HepG2 (cell line): ENCODE measurements at regions not wholly inside any gene's neighbourhood (a gene's known extent, or its start where the extent isn't known, plus 50 kb on each side); places are given as distances from the start of the nearest gene placed in this dataset.
A peak's percentile ranks its signal among the peaks of the same experiment; 100 is the strongest.

Source experiments
- ATAC-seq: fragments of 200-7000 bp; cut with Tn5 transposase; 3 replicates; pipeline ENCODE4 v1.9.1; 2020; ENCODE audit warnings: mild to moderate bottlenecking, moderate library complexity
- BruUV-seq: library from RNA; stranded (reverse); fragments of 400-500 nt; replicated peaks from 2 replicates; lab custom pipeline; 2021; lab: Mats Ljungman, UMichigan
- CTCF ChIA-PET: fragments of 300-600 bp; formaldehyde crosslinking; extraction: SDS; loops from one replicate; lab custom pipeline; 2021; ENCODE audit warnings: low total read pairs, inconsistent platforms, low intra/inter-chr PET ratio; lab: Yijun Ruan, JAX
- POLR2A ChIA-PET: fragments of 350-600 bp; sonication (Branson Sonifier 250); formaldehyde crosslinking; loops from one replicate; lab custom pipeline; 2020; ENCODE audit warnings: antibody characterized with exemption, inconsistent platforms; lab: Yijun Ruan, JAX
- DNase-seq: peaks from one replicate; pipeline ENCODE4 v3.0.0-alpha.2; 2015; ENCODE audit warnings: low spot score
- FAIRE-seq: peaks from 3 replicates; lab custom pipeline; 2011; peaks lifted over from hg19 to GRCh38; lab: Jason Lieb, UNC
- H2AFZ ChIP-seq: one replicate; pipeline ENCODE4 v1.6.1; 2011; ENCODE audit warnings: low read length, inconsistent platforms
- H3K27ac ChIP-seq: fragments of 300-600 bp; 3 replicates; pipeline ENCODE4 v1.8.0; 2011; ENCODE audit warnings: mixed run types, mild to moderate bottlenecking, mixed read lengths, low read length, inconsistent platforms; ENCODE audit not compliant: insufficient read depth; ENCODE audit errors: extremely low read length
- H3K27me3 ChIP-seq, 2 experiments: fragments of 200-600 bp in 1 of 2; 2 replicates in 1 of 2; 3 replicates in 1 of 2; pipeline versions ENCODE4 v1.6.0 to v1.8.0; 2011; ENCODE audit warnings: low read length in 2 of 2, mild to moderate bottlenecking in 2 of 2, moderate library complexity in 2 of 2, inconsistent platforms in 1 of 2; ENCODE audit not compliant: insufficient read depth in 2 of 2, control insufficient read depth in 1 of 2
- H3K36me3 ChIP-seq, 2 experiments: fragments of 200-600 bp in 1 of 2; replicated peaks in 1 of 2; 2 replicates in 1 of 2; 3 replicates in 1 of 2; pipeline versions ENCODE4 v1.5.1 to v1.8.0; 2011; ENCODE audit warnings: low read length in 2 of 2, inconsistent platforms in 1 of 2; ENCODE audit not compliant: insufficient read depth in 2 of 2, control insufficient read depth in 1 of 2
- H3K4me1 ChIP-seq: 2 replicates; pipeline ENCODE4 v1.5.1; 2012; ENCODE audit warnings: low read length, inconsistent platforms; ENCODE audit not compliant: insufficient read depth
- H3K4me2 ChIP-seq: 2 replicates; pipeline ENCODE4 v1.6.0; 2011; ENCODE audit warnings: low read depth, low read length, inconsistent platforms
- H3K4me3 ChIP-seq, 3 experiments: fragments of 200-600 bp in 1 of 3; sonication (generic), shearing (Covaris generic) in 1 of 3; replicated peaks in 1 of 3; 2 replicates each; pipeline ENCODE4 v1.5.1; 2011 to 2016; ENCODE audit warnings: low read length in 3 of 3, inconsistent platforms in 2 of 3, low read depth in 2 of 3, mild to moderate bottlenecking in 2 of 3, control low read depth in 1 of 3, mixed read lengths in 1 of 3; ENCODE audit not compliant: insufficient read depth in 1 of 3
- H3K79me2 ChIP-seq: one replicate; pipeline ENCODE4 v1.6.1; 2011; ENCODE audit warnings: low read length, inconsistent platforms; ENCODE audit not compliant: insufficient read depth
- H3K9ac ChIP-seq: 2 replicates; pipeline ENCODE4 v1.6.0; 2011; ENCODE audit warnings: mild to moderate bottlenecking, low read depth, low read length, inconsistent platforms; ENCODE audit not compliant: insufficient read depth
- H3K9me3 ChIP-seq: 2 replicates; pipeline ENCODE4 v1.5.1; 2012; ENCODE audit warnings: mild to moderate bottlenecking, low read length
- H4K20me1 ChIP-seq: 2 replicates; pipeline ENCODE4 v1.6.0; 2011; ENCODE audit warnings: inconsistent platforms, mild to moderate bottlenecking, low read length, moderate library complexity; ENCODE audit not compliant: insufficient read depth
- AHDC1 ChIP-seq: sonication (generic); formaldehyde crosslinking; IDR thresholded peaks from 2 replicates; pipeline ENCODE4 v1.5.1; 2020; ENCODE audit warnings: mild to moderate bottlenecking, missing genetic modification reagents, borderline replicate concordance
- ELF3 ChIP-seq: IDR thresholded peaks from 2 replicates; pipeline ENCODE4 v1.6.1; 2016; ENCODE audit warnings: missing genetic modification reagents, missing compliant biosample characterization
- EP300 ChIP-seq, 3 experiments: sonication (generic) in 1 of 3; formaldehyde crosslinking in 1 of 3; IDR thresholded peaks; 2 replicates each; pipeline versions ENCODE4 v1.5.1 to v1.6.1; 2011 to 2020; ENCODE audit warnings: low read depth in 2 of 3, low read length in 2 of 3, borderline replicate concordance in 1 of 3, improper control_type of control experiment in 1 of 3, mild to moderate bottlenecking in 1 of 3, missing genetic modification reagents in 1 of 3, moderate library complexity in 1 of 3
- ETV5 ChIP-seq: IDR thresholded peaks from 2 replicates; pipeline ENCODE4 v1.6.1; 2018; ENCODE audit warnings: missing biosample characterization, missing genetic modification reagents, inconsistent platforms, borderline replicate concordance
- FOSL2 ChIP-seq: sonication (generic); formaldehyde crosslinking; IDR thresholded peaks from 2 replicates; pipeline ENCODE4 v1.4.0; 2020; ENCODE audit warnings: missing genetic modification reagents
- FOXP1 ChIP-seq, 2 experiments: fragments of 450-650 bp in 1 of 2; IDR thresholded peaks; 2 replicates each; pipeline ENCODE4 v1.6.1; 2017 to 2018; ENCODE audit warnings: antibody characterized with exemption in 1 of 2
- GABPA ChIP-seq, 2 experiments: IDR thresholded peaks; 2 replicates each; pipeline ENCODE4 v1.6.1; 2011 to 2016; ENCODE audit warnings: low read depth in 2 of 2, low read length in 1 of 2, missing biosample characterization in 1 of 2, missing genetic modification characterization in 1 of 2
- GATAD2A ChIP-seq: IDR thresholded peaks from 2 replicates; pipeline ENCODE4 v1.6.1; 2016
- HOMEZ ChIP-seq: IDR thresholded peaks from 2 replicates; pipeline ENCODE4 v1.6.1; 2016; ENCODE audit warnings: low read depth
- MED1 ChIP-seq: sonication (generic); formaldehyde crosslinking; IDR thresholded peaks from 2 replicates; pipeline ENCODE4 v1.4.0; 2020; ENCODE audit warnings: missing genetic modification reagents
- SNAPC2 ChIP-seq: sonication (generic); formaldehyde crosslinking; IDR thresholded peaks from 2 replicates; pipeline ENCODE4 v1.8.1; 2022; ENCODE audit warnings: mild to moderate bottlenecking, missing genetic modification reagents
- SOX5 ChIP-seq: IDR thresholded peaks from 2 replicates; pipeline ENCODE4 v1.6.1; 2016; ENCODE audit warnings: borderline replicate concordance
- TBL1XR1 ChIP-seq: fragments of 150-350 bp; IDR thresholded peaks from 2 replicates; pipeline ENCODE4 v1.6.1; 2014; ENCODE audit warnings: borderline replicate concordance, low read length; ENCODE audit not compliant: partially characterized antibody
- ZNF136 ChIP-seq: sonication (generic); formaldehyde crosslinking; IDR thresholded peaks from 2 replicates; pipeline ENCODE4 v1.8.1; 2022; ENCODE audit warnings: low read depth, mild to moderate bottlenecking, moderate library complexity, missing genetic modification reagents
- ZNF549 ChIP-seq: sonication (generic); formaldehyde crosslinking; IDR thresholded peaks from 2 replicates; pipeline ENCODE4 v1.5.0; 2020; ENCODE audit warnings: missing genetic modification reagents
- WGBS: methylation state at CpG from one replicate; pipeline ENCODE4 v1.1.6; 2017; ENCODE audit warnings: low lambda C conversion rate; 5-methylcytosine and 5-hydroxymethylcytosine counted together
- in situ Hi-C: cut with HindIII; loops from 2 replicates; pipeline ENCODE4 v1.10.0; 2017; ENCODE audit warnings: low pct_unique_long_range_greater_than_20kb; ENCODE audit not compliant: extremely low pct_ligation_motif_present
- intact Hi-C: fragments of 100-400 bp; cut with micrococcal nuclease; formaldehyde crosslinking; loops from one replicate; pipeline ENCODE4 v1.10.0; 2022; ENCODE audit not compliant: unreplicated experiment

GRCh38 chr2:180742801-180743200, 237.6 kb upstream of the UBE2E3 start:
- BruUV-seq = no TSS peak
- Histone ChIP-seq H2AFZ (no peak overlapping the region), H3K9me3 (no peaks in the 10 kb centered on the region), H3K79me2 (no peaks in the 10 kb centered on the region), H4K20me1 (no peaks in the 10 kb centered on the region), H3K4me1 (peaks cover 14% of the 10 kb centered on the region), H3K4me2 (no peak overlapping the region), H3K4me3 (no peak overlapping the region), H3K9ac (no peak overlapping the region), H3K27ac (no peak overlapping the region), H3K27me3 (no peaks in the 10 kb centered on the region), H3K36me3 (no peaks in the 10 kb centered on the region)
- FAIRE-seq (no peak), DNase-seq (peak; percentile 34), ATAC-seq (peak; percentile 88)
- intact Hi-C loops (loop anchor here (1.0 to 5.0 kb wide), 2 partner anchors 20 to 240 kb away; partner anchors contain the start of gene UBE2E3), in situ Hi-C loops (no loop called here)
- ChIA-PET POLR2A (interaction anchor here (1.2 kb wide), 1 partner anchor 19 kb away, joined by 3 read pairs; no protein-coding TSS in a partner anchor), CTCF (no interaction called here)
- WGBS = 0% methylated on average over 4 of the region's 4 CpGs
- TF ChIP-seq ZNF549 (CRISPR knock-in tag) (no peak), EP300 (IDR thresholded peaks at IDR 0.05; ENCODE audit: low read depth in 2 of 2, low read length in 2 of 2) (peak in 1 of 2 experiments; percentile 42; a peak in 1 of 4 replicates), EP300 (CRISPR knock-in tag; IDR thresholded peaks at IDR 0.05; ENCODE audit: borderline replicate concordance) (no peak), HOMEZ (CRISPR knock-in tag) (0 out of 2 replicates have a peak, but pooled peaks have one; percentile 26), FOSL2 (peak; percentile 85), GABPA (IDR thresholded peaks at IDR 0.05; ENCODE audit: low read depth, low read length) (no peak), GABPA (CRISPR knock-in tag; IDR thresholded peaks at IDR 0.05; ENCODE audit: low read depth) (peak; percentile 38; the same call in 1 of the 2 replicates), SOX5 (CRISPR knock-in tag) (peak; percentile 51; the same call in 1 of the 2 replicates), ZNF136 (CRISPR knock-in tag) (no peak), AHDC1 (CRISPR knock-in tag) (peak; percentile 64; the same call in 1 of the 2 replicates), SNAPC2 (CRISPR knock-in tag) (no peak), ELF3 (CRISPR knock-in tag) (0 out of 2 replicates have a peak, but pooled peaks have one; percentile 18), GATAD2A (CRISPR knock-in tag) (peak; percentile 31; the same call in 1 of the 2 replicates), ETV5 (peak; percentile 74; the same call in 1 of the 2 replicates), MED1 (peak; percentile 35; the same call in 1 of the 2 replicates), TBL1XR1 (no peak), FOXP1 (IDR thresholded peaks at IDR 0.05) (no peak), FOXP1 (CRISPR knock-in tag; IDR thresholded peaks at IDR 0.05) (peak; percentile 79)
